NT2/D1 (cell line): ENCODE measurements at regions not wholly inside any gene's neighbourhood (a gene's known extent, or its start where the extent isn't known, plus 50 kb on each side); places are given as distances from the start of the nearest gene placed in this dataset.

Experiments
- DNase-seq: peaks from one replicate; pipeline ENCODE4 v3.0.0-alpha.2; 2011; ENCODE audit warnings: low read depth, low spot score
- H3K27me3 ChIP-seq: 2 replicates; pipeline ENCODE4 v1.6.0; 2011; ENCODE audit warnings: mild to moderate bottlenecking; ENCODE audit not compliant: insufficient read length, insufficient read depth
- H3K36me3 ChIP-seq: 2 replicates; pipeline ENCODE4 v1.6.1; 2011; ENCODE audit warnings: mild to moderate bottlenecking, low read length, mixed read lengths; ENCODE audit not compliant: insufficient read depth, insufficient read length
- H3K4me1 ChIP-seq: 2 replicates; pipeline ENCODE4 v1.5.1; 2011; ENCODE audit not compliant: insufficient read depth, insufficient read length
- H3K4me3 ChIP-seq: 2 replicates; pipeline ENCODE4 v1.5.1; 2011; ENCODE audit warnings: low read depth; ENCODE audit not compliant: insufficient read length
- H3K9ac ChIP-seq: 2 replicates; pipeline ENCODE4 v1.6.0; 2011; ENCODE audit warnings: low read depth; ENCODE audit not compliant: insufficient read length
- H3K9me3 ChIP-seq: 2 replicates; pipeline ENCODE4 v1.5.1; 2011; ENCODE audit warnings: mild to moderate bottlenecking, low read length; ENCODE audit not compliant: insufficient read depth
- SUZ12 ChIP-seq: IDR thresholded peaks from 2 replicates; pipeline ENCODE4 v1.6.1; 2011; ENCODE audit not compliant: insufficient read length, insufficient read depth; ENCODE audit errors: extremely low read depth
- YY1 ChIP-seq: IDR thresholded peaks from 2 replicates; pipeline ENCODE4 v1.6.1; 2011; ENCODE audit not compliant: insufficient read length, insufficient read depth
- ZNF274 ChIP-seq: IDR thresholded peaks from 2 replicates; pipeline ENCODE4 v1.6.1; 2011; ENCODE audit warnings: mild to moderate bottlenecking, low read depth, low read length

DNA sequence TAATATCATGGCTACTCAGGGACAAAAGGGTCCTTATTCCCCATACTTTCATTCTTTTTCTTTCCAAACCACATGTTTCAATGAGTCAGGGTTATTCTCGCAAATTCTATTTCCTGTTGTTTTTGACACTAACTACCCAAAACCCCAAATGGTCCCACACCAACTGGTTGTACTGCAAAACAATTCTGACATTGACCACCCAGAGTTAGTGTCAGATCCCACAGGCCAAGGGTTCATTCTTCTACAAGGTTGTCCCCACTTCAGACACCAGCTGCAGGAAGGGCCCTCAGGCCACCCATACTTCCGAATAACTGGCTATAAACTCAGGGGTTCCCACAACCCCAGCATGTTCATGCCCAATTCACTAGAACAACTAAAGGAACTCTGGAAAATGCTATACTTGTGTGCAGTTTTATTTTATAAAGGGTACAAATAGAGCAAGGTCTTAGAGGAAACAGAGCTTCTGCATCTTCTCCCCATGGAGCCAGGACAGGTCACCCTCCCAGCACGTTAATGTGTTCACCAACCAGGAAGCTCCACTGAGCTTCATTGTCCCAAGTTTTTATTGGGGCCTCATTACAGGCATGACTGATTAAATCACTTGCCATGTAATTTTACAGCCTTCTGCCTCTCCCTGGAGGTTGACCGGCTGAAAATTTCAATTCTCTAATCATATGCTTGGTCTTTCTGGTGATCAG is 334.8 kb downstream of the DRD1 start:
- no peak overlapping the region for H3K4me3 ChIP-seq
- no peak overlapping the region for H3K9ac ChIP-seq
- TF ChIP-seq SUZ12: no peak
- no peak for TF ChIP-seq YY1
- no peak for TF ChIP-seq ZNF274
- no peaks in the 10 kb centered on the region for H3K4me1 ChIP-seq
- H3K9me3 ChIP-seq: peaks cover 17% of the 10 kb centered on the region
- no peaks in the 10 kb centered on the region for H3K27me3 ChIP-seq
- DNase-seq: no peak
- no peaks in the 10 kb centered on the region for H3K36me3 ChIP-seq

GRCh38 chr5:175107865-175108264 is 336.1 kb downstream of the DRD1 start:
- DNase-seq: no peak

GRCh38 chr5:175107028-175107588 is 336.9 kb downstream of the DRD1 start:
- TF ChIP-seq YY1: no peak
- TF ChIP-seq ZNF274: no peak
- TF ChIP-seq SUZ12: no peak
- no peak overlapping the region for H3K4me3 ChIP-seq
- no peak for DNase-seq
- H3K4me1 ChIP-seq: no peaks in the 10 kb centered on the region
- no peak overlapping the region for H3K9ac ChIP-seq
- no peaks in the 10 kb centered on the region for H3K36me3 ChIP-seq
- peaks cover 17% of the 10 kb centered on the region for H3K9me3 ChIP-seq
- no peaks in the 10 kb centered on the region for H3K27me3 ChIP-seq

More at GRCh38 chr5:175107865-175108264, 336.1 kb downstream of the DRD1 start:
- Histone ChIP-seq H3K9ac (no peak overlapping the region), H3K27me3 (no peaks in the 10 kb centered on the region), H3K4me1 (no peaks in the 10 kb centered on the region), H3K9me3 (peaks cover 17% of the 10 kb centered on the region), H3K4me3 (no peak overlapping the region), H3K36me3 (no peaks in the 10 kb centered on the region)
- TF ChIP-seq YY1 (no peak), SUZ12 (no peak), ZNF274 (no peak)

- no peak for TF ChIP-seq ZNF274
- TF ChIP-seq YY1: no peak
- no peak for TF ChIP-seq SUZ12
- Histone ChIP-seq H3K36me3 (no peaks in the 10 kb centered on the region), H3K9ac (no peak overlapping the region), H3K27me3 (no peaks in the 10 kb centered on the region), H3K9me3 (peaks cover 16% of the 10 kb centered on the region), H3K4me1 (no peaks in the 10 kb centered on the region), H3K4me3 (no peak overlapping the region)
- no peak for DNase-seq
These were observed 339.3 kb downstream of the DRD1 start for GRCh38 chr5:175104677-175105076.

DNA sequence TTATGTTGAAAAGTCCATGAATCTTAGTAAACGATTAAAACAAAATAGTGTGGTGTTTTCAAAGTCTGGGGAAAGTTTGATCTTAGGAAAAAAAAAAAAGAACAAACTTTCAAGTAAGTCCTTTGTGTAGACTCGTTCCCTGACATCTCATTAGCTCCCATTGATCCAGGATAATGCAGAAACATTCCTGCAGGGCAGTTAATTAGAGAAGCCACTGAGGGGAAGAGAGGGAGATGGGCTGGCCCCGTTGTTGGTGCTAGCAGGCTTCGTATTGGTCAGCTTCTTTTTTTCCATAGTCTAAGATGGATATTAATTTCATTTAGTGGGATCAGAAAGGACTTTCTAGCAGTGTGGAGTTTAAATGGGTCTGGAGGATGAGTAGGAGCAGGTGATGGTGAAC is 340.2 kb downstream of the DRD1 start:
- TF ChIP-seq YY1: no peak
- TF ChIP-seq ZNF274: no peak
- TF ChIP-seq SUZ12: no peak
- no peak for DNase-seq
- H3K36me3 ChIP-seq: no peaks in the 10 kb centered on the region
- H3K9me3 ChIP-seq: peaks cover 6% of the 10 kb centered on the region
- no peak overlapping the region for H3K9ac ChIP-seq
- no peaks in the 10 kb centered on the region for H3K4me1 ChIP-seq
- H3K27me3 ChIP-seq: no peaks in the 10 kb centered on the region
- H3K4me3 ChIP-seq: no peak overlapping the region

- no peaks in the 10 kb centered on the region for H3K27me3 ChIP-seq
- DNase-seq: no peak
- H3K9me3 ChIP-seq: no peaks in the 10 kb centered on the region
- H3K4me3 ChIP-seq: no peak overlapping the region
- no peaks in the 10 kb centered on the region for H3K36me3 ChIP-seq
- TF ChIP-seq YY1: no peak
- TF ChIP-seq SUZ12: no peak
- no peak for TF ChIP-seq ZNF274
- no peaks in the 10 kb centered on the region for H3K4me1 ChIP-seq
- H3K9ac ChIP-seq: no peak overlapping the region
These were observed 341.3 kb downstream of the DRD1 start for GRCh38 chr5:175102717-175103116.

DNA sequence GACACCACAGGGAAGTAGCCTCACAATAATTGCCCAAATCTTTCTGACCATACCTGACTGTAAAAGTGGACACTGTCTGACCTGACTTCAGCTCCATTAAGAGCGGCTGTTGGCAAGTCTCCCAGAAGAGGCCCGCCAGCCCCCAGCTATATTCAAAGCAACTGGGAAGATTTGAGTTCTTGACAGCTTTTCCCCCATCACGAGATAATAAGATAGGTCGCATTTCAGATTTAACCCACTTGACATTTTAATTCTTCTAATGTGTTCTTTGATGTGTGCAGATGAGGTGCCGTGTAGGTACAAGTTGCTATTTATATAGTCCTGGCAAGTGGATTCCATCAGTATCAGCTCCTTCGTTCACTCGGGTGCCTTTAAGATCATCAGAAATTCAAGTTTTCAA is 345.7 kb downstream of the DRD1 start:
- Histone ChIP-seq H3K9ac (no peak overlapping the region), H3K27me3 (no peaks in the 10 kb centered on the region), H3K36me3 (no peaks in the 10 kb centered on the region), H3K4me1 (no peaks in the 10 kb centered on the region), H3K9me3 (no peaks in the 10 kb centered on the region), H3K4me3 (no peak overlapping the region)
- DNase-seq: no peak
- TF ChIP-seq SUZ12: no peak
- TF ChIP-seq YY1: no peak
- TF ChIP-seq ZNF274: no peak
